ENCODE measurements at regions not wholly inside any gene's neighbourhood (a gene's known extent, or its start where the extent isn't known, plus 50 kb on each side); places are given as distances from the start of the nearest gene placed in this dataset.
"Not testable (repeated sequence)": the region's sequence is repeated elsewhere in the genome, so short reads cannot be mapped to it uniquely, and the experiment has no call there.

- no peak for DNase-seq
These were observed 1047.7 kb downstream of the TBL1XR1 start for GRCh38 chr3:176149567-176149966.

DNA sequence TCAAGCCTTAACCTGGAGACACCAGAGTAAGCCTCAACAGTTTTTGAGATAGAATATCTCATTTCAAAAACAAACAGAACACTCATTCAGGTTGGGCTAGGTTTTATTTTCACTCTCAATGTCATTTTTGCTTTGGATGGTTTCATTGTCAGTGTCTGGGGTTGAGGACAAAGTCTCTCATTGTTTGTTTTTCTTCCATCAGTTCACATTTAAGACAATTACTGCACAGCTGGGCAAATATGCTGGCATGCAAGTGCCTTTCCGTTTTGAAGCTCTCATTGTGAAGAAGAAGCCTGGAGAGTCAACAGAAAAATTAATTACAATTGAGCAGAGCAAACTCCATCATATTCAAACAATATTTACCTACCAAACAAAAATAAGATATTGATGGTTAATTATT, 1050.0 kb downstream of the TBL1XR1 start:
- DNase-seq, result peak; percentile 98

DNA sequence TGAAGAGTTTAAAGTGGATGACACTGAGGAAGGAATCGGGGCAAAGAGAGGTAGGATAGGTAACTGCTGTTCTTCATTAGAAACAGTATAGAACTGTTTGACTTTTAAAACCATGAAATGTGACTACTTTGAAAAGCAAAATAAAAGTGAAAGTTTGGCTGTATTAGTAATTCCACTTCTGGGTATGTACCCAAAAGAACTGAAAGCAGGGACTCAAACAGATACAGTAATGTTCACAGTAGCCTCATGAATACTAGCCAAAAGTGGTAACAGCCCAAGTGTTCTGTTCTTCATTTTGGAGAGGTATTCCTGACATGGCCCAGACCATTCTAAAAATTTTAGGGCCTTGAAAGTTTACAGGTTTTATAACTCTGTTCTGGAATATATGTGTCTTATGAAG, 1055.4 kb downstream of the TBL1XR1 start:
- no peak for DNase-seq

GRCh38 chr3:176120507-176120906, 1076.8 kb downstream of the TBL1XR1 start:
- peak; percentile 75 for DNase-seq

DNA sequence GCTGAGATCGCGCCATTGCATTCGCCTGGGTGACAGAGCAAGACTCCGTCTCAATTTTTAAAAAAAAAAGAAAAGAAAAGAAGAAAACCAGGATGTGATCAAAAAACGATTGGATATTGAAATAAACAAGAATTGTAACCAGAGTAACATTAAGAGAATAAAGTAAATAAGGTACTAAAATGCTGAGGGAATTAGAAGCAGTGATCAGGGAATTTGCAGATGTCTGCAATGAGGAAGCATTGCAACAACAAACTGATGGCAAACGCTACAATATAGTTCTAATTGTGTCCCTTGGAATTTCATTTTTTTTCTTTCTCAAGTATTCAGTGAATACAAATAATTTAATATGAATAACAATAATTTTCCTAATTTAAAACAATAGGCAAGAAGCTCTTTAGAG, 1077.5 kb downstream of the TBL1XR1 start:
- DNase-seq, result no peak

- DNase-seq, result no peak
These were observed 1090.9 kb downstream of the TBL1XR1 start for GRCh38 chr3:176106380-176106779.

DNA sequence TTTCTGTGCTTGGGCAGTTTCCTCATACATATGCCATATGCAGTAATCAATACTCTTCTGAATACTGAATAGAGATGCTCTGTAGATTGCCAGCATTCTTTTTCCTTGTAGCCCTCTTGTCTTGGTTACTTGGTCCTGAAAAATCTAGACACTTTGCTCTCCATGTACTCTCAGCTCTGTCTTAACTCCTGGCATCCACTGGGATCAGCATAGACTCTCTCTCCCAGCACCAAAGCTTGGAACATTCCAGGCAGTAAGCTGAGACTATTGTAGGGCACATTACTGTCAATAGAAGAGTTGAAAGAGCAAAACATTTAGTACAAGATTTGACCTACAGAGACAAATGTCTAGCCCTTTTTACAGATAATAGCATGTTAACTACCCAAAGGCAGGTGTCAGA, 1100.3 kb downstream of the TBL1XR1 start:
- DNase-seq, result no peak

DNA sequence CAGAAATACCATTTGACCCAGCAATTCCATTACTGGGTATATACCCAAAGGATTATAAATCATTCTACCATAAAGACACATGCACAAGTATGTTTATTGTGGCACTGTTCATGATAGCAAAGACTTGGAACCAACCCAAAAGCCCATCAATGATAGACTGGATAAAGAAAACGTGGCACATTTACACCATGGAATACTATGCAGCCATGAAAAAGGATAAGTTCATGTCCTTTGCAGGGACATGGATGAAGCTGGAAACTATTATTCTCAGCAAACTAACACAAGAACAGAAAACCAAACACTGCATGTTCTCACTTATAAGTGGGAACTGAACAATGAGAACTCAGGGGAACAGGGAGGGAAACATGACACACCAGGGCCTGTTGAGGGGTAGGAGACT, 1103.4 kb downstream of the TBL1XR1 start:
- not testable (repeated sequence) for DNase-seq

GRCh38 chr3:176090727-176091126, 1106.6 kb downstream of the TBL1XR1 start:
- no peak for DNase-seq

DNA sequence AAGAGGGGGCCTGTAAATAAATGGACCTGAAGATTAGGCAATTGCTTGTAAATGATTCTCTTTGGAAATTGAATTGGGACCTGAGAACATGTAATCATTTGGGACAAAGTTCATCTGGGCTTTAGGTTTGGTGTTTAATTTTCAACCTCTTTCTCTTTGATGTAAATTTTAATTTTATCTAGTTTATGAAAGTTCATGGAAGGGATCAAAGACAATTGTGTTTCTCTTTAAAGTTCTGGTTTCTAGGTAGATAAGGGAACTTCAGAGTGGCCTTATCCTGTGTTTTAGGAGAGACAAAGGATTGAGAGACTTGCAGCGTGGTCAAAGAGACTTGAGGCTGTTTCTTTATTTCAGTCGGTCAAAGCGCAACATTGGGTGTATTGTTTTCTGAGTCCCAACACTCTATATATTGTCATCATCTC, 1108.3 kb downstream of the TBL1XR1 start:
- DNase-seq, result no peak

- DNase-seq, result no peak
These were observed 1110.1 kb downstream of the TBL1XR1 start for GRCh38 chr3:176087066-176087697.

- no peak for DNase-seq
These were observed 1117.5 kb downstream of the TBL1XR1 start for GRCh38 chr3:176079785-176080184.

DNA sequence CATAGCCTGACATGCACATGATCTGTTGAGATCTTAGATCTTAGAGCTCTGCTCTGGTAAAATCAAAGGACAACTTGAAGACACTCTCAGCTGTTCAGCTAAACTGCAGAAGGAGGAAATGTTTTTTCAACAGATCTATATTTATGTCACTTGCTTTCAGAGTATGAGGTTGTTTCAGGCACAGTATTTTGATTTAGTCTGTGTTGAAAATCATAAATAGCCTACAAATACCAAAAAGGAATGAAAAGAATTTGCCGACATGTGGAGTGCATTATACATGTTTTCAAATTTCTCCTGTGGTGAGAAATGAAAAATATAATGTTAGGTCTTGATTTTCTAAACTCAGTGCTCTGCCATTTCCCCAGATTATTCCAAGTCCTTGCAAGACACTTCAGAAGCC, 1118.4 kb downstream of the TBL1XR1 start:
- no peak for DNase-seq

GRCh38 chr3:176075491-176075890, 1121.8 kb downstream of the TBL1XR1 start:
- DNase-seq, result no peak

GRCh38 chr3:176075046-176075445, 1122.2 kb downstream of the TBL1XR1 start:
- no peak for DNase-seq

- no peak for DNase-seq
These were observed 1123.2 kb downstream of the TBL1XR1 start for GRCh38 chr3:176074096-176074495.

- no peak for DNase-seq
These were observed 1125.3 kb downstream of the TBL1XR1 start for GRCh38 chr3:176071943-176072342.

GRCh38 chr3:176068750-176069149, 1128.5 kb downstream of the TBL1XR1 start:
- DNase-seq, result no peak

GRCh38 chr3:176058856-176059255, 1138.4 kb downstream of the TBL1XR1 start:
- no peak for DNase-seq

DNA sequence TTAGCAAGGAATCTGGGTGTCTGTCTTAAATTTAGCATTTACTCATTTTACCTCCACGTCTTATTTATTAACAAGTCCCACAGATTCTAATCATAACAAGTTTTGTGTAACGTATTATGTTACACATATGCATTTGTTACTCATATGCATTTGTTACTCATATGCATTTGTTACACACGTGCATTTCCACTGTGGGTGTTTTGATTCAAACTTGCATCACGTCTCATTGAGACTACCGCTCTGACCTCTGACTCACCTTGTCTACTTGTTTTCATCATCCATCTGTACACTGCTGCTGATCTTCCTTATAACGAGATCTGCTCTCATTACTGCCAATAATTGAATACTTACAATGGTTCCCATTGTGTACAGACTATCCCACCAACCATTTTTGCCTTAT, 1141.4 kb downstream of the TBL1XR1 start:
- no peak for DNase-seq

GRCh38 chr3:176051766-176052165, 1145.5 kb downstream of the TBL1XR1 start:
- DNase-seq, result no peak

- no peak for DNase-seq
These were observed 1150.6 kb downstream of the TBL1XR1 start for GRCh38 chr3:176046703-176047102.

DNA sequence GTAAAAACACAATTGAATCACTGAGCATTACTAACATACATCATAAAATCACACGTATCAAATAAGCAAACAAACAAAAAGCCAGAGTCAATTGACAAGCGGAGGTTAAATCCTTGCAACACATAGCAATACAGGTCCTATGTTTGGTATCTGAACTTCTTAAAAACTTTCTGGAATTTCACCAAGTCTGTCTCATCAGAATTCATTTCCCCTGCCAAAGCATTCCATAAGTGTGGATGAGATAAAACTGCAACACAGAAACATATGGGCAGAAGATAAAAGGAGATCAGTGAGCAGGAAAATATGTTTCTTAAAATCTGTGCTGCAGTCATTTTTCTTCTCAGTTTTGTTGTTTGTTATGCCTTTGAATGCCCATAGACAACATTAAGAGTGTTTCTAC, 1155.5 kb downstream of the TBL1XR1 start:
- no peak for DNase-seq

GRCh38 chr3:176041185-176041584, 1156.1 kb downstream of the TBL1XR1 start:
- no peak for DNase-seq

- no peak for DNase-seq
These were observed 1159.6 kb downstream of the TBL1XR1 start for GRCh38 chr3:176037636-176038035.

GRCh38 chr3:176032043-176032442, 1165.2 kb downstream of the TBL1XR1 start:
- DNase-seq, result no peak
